A549 (cell line): ENCODE measurements at regions not wholly inside any gene's neighbourhood (a gene's known extent, or its start where the extent isn't known, plus 50 kb on each side); places are given as distances from the start of the nearest gene placed in this dataset.

Experiments used
- ATAC-seq, 2 experiments: fragments of 200-7000 bp in 1 of 2; fragments of >200 bp in 1 of 2; cut with Nextera tagmentation in 1 of 2; cut with Tn5 transposase in 1 of 2; 3 replicates each; pipeline versions ENCODE4 v1.8.0 to v1.9.1; 2018 to 2020; ENCODE audit warnings: mild to moderate bottlenecking in 1 of 2, moderate library complexity in 1 of 2
- CTCF ChIA-PET: fragments of 300-600 bp; sonication (Branson Sonifier 250); formaldehyde crosslinking; extraction: SDS; loops from one replicate; lab custom pipeline; 2021; ENCODE audit warnings: antibody characterized with exemption, inconsistent platforms; lab: Yijun Ruan, JAX
- POLR2A ChIA-PET: fragments of 350-600 bp; formaldehyde crosslinking; extraction: SDS; loops from one replicate; lab custom pipeline; 2021; ENCODE audit warnings: antibody characterized with exemption, inconsistent platforms; lab: Yijun Ruan, JAX
- DNase-seq, 2 experiments: peaks; one replicate each; pipeline versions ENCODE4 v3.0.0 to v3.0.0-alpha.2; 2011 to 2016; ENCODE audit warnings: low read depth in 1 of 2, low spot score in 1 of 2
- FAIRE-seq: peaks from 2 replicates; lab custom pipeline; 2011; peaks lifted over from hg19 to GRCh38; lab: Jason Lieb, UNC
- H3K27ac ChIP-seq, 2 experiments: fragments of >200 bp; sonication (Bioruptor Twin); formaldehyde crosslinking; 3 replicates each; pipeline ENCODE4 v1.5.1; 2016 to 2017
- H3K4me1 ChIP-seq: fragments of >200 bp; sonication (Bioruptor Twin); formaldehyde crosslinking; 3 replicates; pipeline ENCODE4 v1.6.1; 2016
- H3K4me2 ChIP-seq: fragments of >200 bp; sonication (Bioruptor Twin); formaldehyde crosslinking; 3 replicates; pipeline ENCODE4 v1.6.1; 2016
- H3K4me3 ChIP-seq: fragments of >200 bp; sonication (Bioruptor Twin); formaldehyde crosslinking; 3 replicates; pipeline ENCODE4 v1.5.1; 2016
- H3K9me3 ChIP-seq: fragments of >200 bp; sonication (Bioruptor Twin); formaldehyde crosslinking; 3 replicates; pipeline ENCODE4 v1.6.1; 2016
- ATOH8 ChIP-seq: fragments of 250-450 bp; sonication (Bioruptor Pico); IDR thresholded peaks from 2 replicates; pipeline ENCODE4 v1.5.0; 2020; ENCODE audit warnings: low read depth, mild to moderate bottlenecking, moderate library complexity
- CBX2 ChIP-seq: fragments of 200-600 bp; sonication (generic); IDR thresholded peaks from 2 replicates; pipeline ENCODE4 v1.6.1; 2016; ENCODE audit warnings: low read depth, mild to moderate bottlenecking, borderline replicate concordance
- CBX8 ChIP-seq: fragments of 200-600 bp; sonication (generic); IDR thresholded peaks from 2 replicates; pipeline ENCODE4 v1.6.1; 2016
- CHD4 ChIP-seq: fragments of 200-600 bp; sonication (generic); IDR thresholded peaks from 2 replicates; pipeline ENCODE4 v1.6.1; 2016; ENCODE audit warnings: antibody characterized with exemption, mild to moderate bottlenecking, borderline replicate concordance
- CTCF ChIP-seq: fragments of >200 bp; sonication (Bioruptor Twin); formaldehyde crosslinking; IDR thresholded peaks from 3 replicates; pipeline ENCODE4 v1.5.1; 2016
- E2F6 ChIP-seq: IDR thresholded peaks from 2 replicates; pipeline ENCODE4 v1.6.1; 2012; ENCODE audit warnings: low read depth, borderline replicate concordance
- EHF ChIP-seq: fragments of 250-450 bp; sonication (Bioruptor Pico); IDR thresholded peaks from 2 replicates; pipeline ENCODE4 v1.5.0; 2020; ENCODE audit warnings: mild to moderate bottlenecking
- EP300 ChIP-seq, 2 experiments: fragments of >200 bp; sonication (Bioruptor Twin); formaldehyde crosslinking; IDR thresholded peaks; 2 replicates in 1 of 2; 3 replicates in 1 of 2; pipeline ENCODE4 v1.6.1; 2016 to 2017
- ESRRA ChIP-seq: fragments of 150-350 bp; IDR thresholded peaks from 2 replicates; pipeline ENCODE4 v1.6.1; 2014; ENCODE audit warnings: mild to moderate bottlenecking, low read length, borderline replicate concordance
- FOSL2 ChIP-seq, 2 experiments: fragments of 450-650 bp in 1 of 2; fragments of >200 bp in 1 of 2; sonication (Bioruptor Twin) in 1 of 2; formaldehyde crosslinking; IDR thresholded peaks; 2 replicates each; pipeline versions ENCODE4 v1.5.0 to v1.6.1; 2016 to 2020; ENCODE audit warnings: mild to moderate bottlenecking in 1 of 2, moderate library complexity in 1 of 2
- HDAC2 ChIP-seq: fragments of 200-600 bp; sonication (generic); IDR thresholded peaks from 2 replicates; pipeline ENCODE4 v1.6.1; 2016
- HES2 ChIP-seq: fragments of >200 bp; sonication (Bioruptor Twin); formaldehyde crosslinking; IDR thresholded peaks from 2 replicates; pipeline ENCODE4 v1.6.1; 2016
- HEYL ChIP-seq: fragments of 250-450 bp; sonication (Bioruptor Pico); IDR thresholded peaks from 2 replicates; pipeline ENCODE4 v1.8.0; 2021; ENCODE audit warnings: mild to moderate bottlenecking, moderate library complexity
- JUN ChIP-seq, 2 experiments: fragments of >200 bp; sonication (Bioruptor Twin); formaldehyde crosslinking; IDR thresholded peaks; 2 replicates in 1 of 2; 3 replicates in 1 of 2; pipeline ENCODE4 v1.6.1; 2016 to 2017
- JUNB ChIP-seq: fragments of >200 bp; sonication (Bioruptor Twin); formaldehyde crosslinking; IDR thresholded peaks from 2 replicates; pipeline ENCODE4 v1.6.1; 2016
- KDM1A ChIP-seq: fragments of 200-600 bp; sonication (generic); IDR thresholded peaks from 2 replicates; pipeline ENCODE4 v1.6.1; 2016; ENCODE audit warnings: low read depth, mild to moderate bottlenecking
- KDM5A ChIP-seq: fragments of 200-600 bp; sonication (generic); IDR thresholded peaks from 2 replicates; pipeline ENCODE4 v1.6.1; 2016; ENCODE audit warnings: antibody characterized with exemption, mild to moderate bottlenecking
- MAZ ChIP-seq: fragments of 150-350 bp; IDR thresholded peaks from 2 replicates; pipeline ENCODE4 v1.6.1; 2014; ENCODE audit warnings: antibody characterized with exemption, low read depth, low read length, borderline replicate concordance
- NPAS2 ChIP-seq: fragments of 250-450 bp; sonication (Bioruptor Pico); IDR thresholded peaks from 2 replicates; pipeline ENCODE4 v1.8.0; 2022; ENCODE audit warnings: mild to moderate bottlenecking, moderate library complexity, borderline replicate concordance
- NR3C1 ChIP-seq: fragments of >200 bp; sonication (Bioruptor Twin); formaldehyde crosslinking; IDR thresholded peaks from 3 replicates; pipeline ENCODE4 v1.6.1; 2017
- PBX3 ChIP-seq: IDR thresholded peaks from 2 replicates; pipeline ENCODE4 v1.6.1; 2012
- RCOR1 ChIP-seq: fragments of 150-350 bp; IDR thresholded peaks from 2 replicates; pipeline ENCODE4 v1.6.1; 2014; ENCODE audit warnings: antibody characterized with exemption, low read length, low read depth
- REST ChIP-seq: fragments of 200-600 bp; sonication (generic); IDR thresholded peaks from 2 replicates; pipeline ENCODE4 v1.6.1; 2016; ENCODE audit warnings: antibody characterized with exemption, mild to moderate bottlenecking, moderate library complexity
- RFX5 ChIP-seq: fragments of 450-650 bp; IDR thresholded peaks from 2 replicates; pipeline ENCODE4 v1.7.1; 2014; ENCODE audit warnings: antibody characterized with exemption, mild to moderate bottlenecking, moderate library complexity
- RNF2 ChIP-seq: fragments of 200-600 bp; sonication (generic); IDR thresholded peaks from 2 replicates; pipeline ENCODE4 v1.6.1; 2016; ENCODE audit warnings: low read depth, mild to moderate bottlenecking, antibody characterized with exemption, moderate library complexity, borderline replicate concordance
- SMC3 ChIP-seq: fragments of >200 bp; sonication (Bioruptor Twin); formaldehyde crosslinking; IDR thresholded peaks from 3 replicates; pipeline ENCODE4 v1.6.1; 2018; ENCODE audit warnings: inconsistent platforms
- TFCP2L1 ChIP-seq: fragments of 250-450 bp; sonication (Bioruptor Pico); IDR thresholded peaks from 2 replicates; pipeline ENCODE4 v1.5.0; 2021; ENCODE audit warnings: mild to moderate bottlenecking
- TP53 ChIP-seq: fragments of 250-450 bp; sonication (Bioruptor Pico); IDR thresholded peaks from 2 replicates; pipeline ENCODE4 v1.5.0; 2021; ENCODE audit warnings: mild to moderate bottlenecking, moderate library complexity
- ZFP36 ChIP-seq: fragments of 450-650 bp; IDR thresholded peaks from 2 replicates; pipeline ENCODE4 v1.6.1; 2014; ENCODE audit warnings: borderline replicate concordance; ENCODE audit not compliant: partially characterized antibody
- WGBS: methylation state at CpG from one replicate; pipeline ENCODE4 v1.1.6; 2017; ENCODE audit errors: missing lambda C conversion rate; 5-methylcytosine and 5-hydroxymethylcytosine counted together

- H3K4me1 ChIP-seq, result no peaks in the 10 kb centered on the region
- no peak for ATAC-seq
- H3K27ac ChIP-seq, result no peak overlapping the region
- CTCF ChIA-PET, result no interaction called here
- no peaks in the 10 kb centered on the region for H3K9me3 ChIP-seq
- DNase-seq, result no peak
- WGBS, result 0% methylated on average over 1 of the region's 1 CpG
- FAIRE-seq, result no peak
- POLR2A ChIA-PET, result no interaction called here
- H3K4me3 ChIP-seq, result no peak overlapping the region
- TF ChIP-seq MAZ, result no peak
- no peak overlapping the region for H3K4me2 ChIP-seq
Measured at GRCh38 chr1:222299524-222299923, 248.4 kb downstream of the HHIPL2 start.

- CTCF ChIA-PET, result no interaction called here
- ATAC-seq (no peak), FAIRE-seq (no peak), DNase-seq (no peak)
- no peak overlapping the region for H3K4me3 ChIP-seq
- no peak overlapping the region for H3K4me2 ChIP-seq
- POLR2A ChIA-PET, result no interaction called here
- no peaks in the 10 kb centered on the region for H3K9me3 ChIP-seq
- TF ChIP-seq CBX8 (no peak), KDM5A (no peak), CHD4 (no peak), FOSL2 (IDR thresholded peaks at IDR 0.05) (no peak), FOSL2 (CRISPR knock-in tag; IDR thresholded peaks at IDR 0.05) (no peak), JUNB (no peak), SMC3 (no peak), EP300 (IDR thresholded peaks at IDR 0.05) (no peak), HES2 (no peak), HDAC2 (no peak), NPAS2 (CRISPR knock-in tag) (no peak), KDM1A (no peak), REST (no peak), NR3C1 (no peak), E2F6 (no peak), ATOH8 (no peak), ZFP36 (no peak), RFX5 (no peak), RNF2 (no peak)
- 54% methylated on average over 2 of the region's 2 CpGs for WGBS
- no peak overlapping the region for H3K27ac ChIP-seq
- no peaks in the 10 kb centered on the region for H3K4me1 ChIP-seq
Measured at GRCh38 chr1:222290866-222291265, 257.0 kb downstream of the HHIPL2 start.

GRCh38 chr1:222288053-222288452 is 259.9 kb downstream of the HHIPL2 start:
- ChIA-PET POLR2A (no interaction called here), CTCF (no interaction called here)
- FAIRE-seq (no peak), ATAC-seq (no peak), DNase-seq (peak in 1 of 2 experiments; percentile 2)
- H3K9me3 ChIP-seq, result no peaks in the 10 kb centered on the region
- H3K4me2 ChIP-seq, result no peak overlapping the region
- H3K27ac ChIP-seq, result no peak overlapping the region
- no peak overlapping the region for H3K4me3 ChIP-seq
- 7% methylated on average over 5 of the region's 5 CpGs for WGBS
- H3K4me1 ChIP-seq, result no peaks in the 10 kb centered on the region
- TF ChIP-seq MAZ (no peak), SMC3 (no peak), CBX2 (no peak), RNF2 (no peak), RCOR1 (no peak), ESRRA (no peak), PBX3 (no peak), TFCP2L1 (CRISPR knock-in tag) (no peak), HEYL (CRISPR knock-in tag) (no peak), HDAC2 (no peak), EHF (no peak), CTCF (no peak), JUN (IDR thresholded peaks at IDR 0.05) (no peak), TP53 (CRISPR knock-in tag) (no peak)
